ENCODE measurements at regions not wholly inside any gene's neighbourhood (a gene's known extent, or its start where the extent isn't known, plus 50 kb on each side); places are given as distances from the start of the nearest gene placed in this dataset.

DNA sequence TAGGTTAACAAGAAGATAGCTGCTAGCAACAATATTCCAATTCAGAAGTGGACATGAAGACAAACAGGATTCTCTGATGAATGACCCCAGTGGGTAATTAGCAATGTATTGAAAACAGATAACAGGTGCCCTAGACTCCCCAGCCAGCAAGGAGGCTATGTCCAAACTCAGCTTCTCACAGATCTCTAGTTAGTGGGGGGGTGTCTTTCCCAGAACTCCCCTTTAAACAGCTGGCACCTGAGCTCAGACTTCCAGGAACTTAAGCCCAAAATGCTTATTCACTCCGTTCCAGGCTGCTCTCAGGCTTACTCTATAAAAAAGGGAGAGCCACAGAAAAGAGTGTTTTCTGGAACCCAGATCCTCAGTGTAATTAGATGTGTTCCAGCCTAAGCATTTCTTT is 423.0 kb upstream of the THBS1 start:
- DNase-seq, result no peak

DNA sequence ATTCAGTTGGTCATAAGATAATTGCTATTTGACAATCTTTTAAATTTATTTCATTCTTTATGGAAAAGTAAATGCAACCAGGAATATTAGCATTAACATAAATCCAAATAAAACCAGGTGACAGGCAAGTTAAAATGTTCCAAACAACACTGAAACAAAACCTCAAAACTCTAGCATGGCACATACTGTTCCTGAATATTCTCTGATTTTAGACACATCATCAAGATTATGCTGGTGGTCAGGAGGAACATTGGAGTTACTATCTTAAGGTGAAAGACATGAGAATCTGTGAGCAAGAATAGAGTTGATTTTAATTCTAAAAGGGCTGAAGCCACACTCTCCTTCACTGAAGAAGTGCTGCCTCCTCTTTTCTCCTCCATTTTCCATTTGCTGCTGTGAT is 421.0 kb upstream of the THBS1 start:
- DNase-seq, result no peak

DNA sequence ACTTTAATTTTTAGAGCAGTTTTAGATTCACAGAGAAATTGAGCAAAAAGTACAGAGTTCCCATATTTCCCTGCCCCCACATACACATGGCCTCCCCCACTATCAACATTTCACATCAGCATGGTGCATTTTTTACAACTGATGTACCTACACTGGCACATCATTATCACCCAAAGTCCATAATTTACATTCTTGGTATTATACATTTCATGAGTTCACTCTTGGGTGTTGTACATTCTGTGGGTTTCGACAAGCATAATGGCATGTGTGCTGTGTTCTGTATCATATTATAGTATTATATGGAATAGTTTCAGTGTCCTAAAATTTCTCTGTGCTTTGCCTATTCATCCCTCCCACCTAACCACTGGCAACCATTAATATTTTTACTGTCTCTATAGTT is 419.8 kb upstream of the THBS1 start:
- no peak for DNase-seq

DNA sequence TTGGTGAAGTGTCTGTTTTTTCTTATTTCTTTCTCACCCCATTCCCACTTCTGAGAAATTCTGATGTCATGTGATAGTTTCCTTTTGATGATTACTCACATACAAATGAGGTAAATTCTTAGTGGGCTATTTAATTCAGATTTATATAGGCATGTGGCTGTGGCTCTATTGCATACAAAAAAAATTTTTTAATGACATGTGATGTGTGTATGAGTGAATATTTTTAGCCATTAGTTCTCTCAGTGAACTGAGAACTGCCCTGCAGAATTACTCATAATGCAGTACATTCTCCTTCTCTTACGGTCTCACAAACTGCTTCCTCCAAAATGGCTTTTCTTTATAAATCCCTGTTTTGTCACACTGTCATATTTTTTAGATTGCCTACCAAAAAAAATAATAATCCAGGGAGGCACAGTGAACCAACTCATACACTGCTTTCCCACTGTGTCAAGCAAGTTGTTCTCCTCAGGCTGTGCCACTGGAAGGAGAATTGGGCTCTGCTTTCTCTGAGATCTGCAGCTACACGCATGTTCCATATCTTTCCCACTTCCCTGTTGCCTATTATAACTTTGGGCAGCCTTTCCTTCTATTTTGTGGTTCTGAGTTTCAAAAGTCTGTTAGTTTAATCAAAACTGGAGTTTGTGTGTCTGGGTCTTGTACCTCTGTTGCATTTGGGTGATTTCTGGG is 415.7 kb upstream of the THBS1 start:
- no peak for DNase-seq

DNA sequence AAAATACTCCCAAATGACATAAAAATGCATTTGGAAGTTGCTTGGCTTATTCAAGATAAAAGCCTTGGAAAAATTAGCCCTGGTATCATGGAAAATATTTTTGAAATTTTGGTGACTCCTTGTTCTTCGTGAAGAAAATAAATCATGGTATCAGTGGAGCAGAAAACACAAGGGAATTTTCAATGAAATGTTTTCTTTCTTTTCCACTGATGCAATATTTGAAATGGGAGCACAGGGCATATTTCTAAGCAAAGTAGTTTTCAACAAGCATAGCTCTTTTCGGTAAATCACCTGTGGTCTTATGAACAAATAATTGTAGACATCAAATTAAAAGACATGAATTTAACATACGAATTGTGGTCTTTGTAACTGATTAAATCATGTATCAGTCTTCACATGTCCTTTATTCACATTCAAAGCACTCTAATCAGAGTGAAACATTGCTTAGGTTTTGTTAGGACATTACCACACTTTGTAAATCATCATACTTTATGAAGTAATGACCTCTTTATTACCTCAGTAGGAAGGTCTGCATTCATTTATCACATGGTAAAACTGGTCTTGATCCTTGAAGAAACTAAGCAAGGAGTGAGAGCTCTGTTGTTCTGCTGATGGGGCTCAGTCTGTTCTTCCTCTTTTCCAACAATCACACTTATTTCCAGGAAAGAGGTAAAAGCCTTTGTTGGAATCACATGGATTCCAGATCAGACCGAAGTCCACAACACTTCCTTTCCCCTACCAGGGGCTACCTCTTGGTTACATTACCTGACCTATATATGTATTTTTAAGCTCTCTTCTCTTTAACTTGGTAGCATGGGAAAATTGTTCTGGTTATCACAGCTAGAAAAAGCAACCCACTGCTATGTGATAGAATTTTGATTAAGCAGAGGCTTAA is 413.5 kb upstream of the THBS1 start:
- DNase-seq, result no peak

DNA sequence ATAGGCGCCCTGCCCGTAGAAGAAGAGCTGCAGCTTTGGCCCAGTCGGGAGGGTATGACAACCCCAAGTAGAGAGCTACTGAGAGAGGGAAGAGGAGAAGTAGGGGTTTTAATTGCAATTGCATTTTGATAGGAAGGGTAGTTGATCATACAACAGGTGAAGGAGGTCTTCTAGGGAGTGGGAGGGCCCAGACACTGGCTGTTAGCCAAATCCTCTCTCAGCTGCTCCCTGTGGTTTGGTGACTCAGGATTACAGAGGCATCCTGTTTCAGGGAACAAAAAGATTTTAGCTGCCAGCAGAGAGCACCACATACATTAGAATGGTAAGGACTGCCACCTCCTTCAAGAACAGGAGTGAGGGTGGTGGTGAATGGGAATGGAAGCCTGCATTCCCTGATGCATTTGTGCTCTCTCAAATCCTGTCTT is 408.9 kb upstream of the THBS1 start:
- no peak for DNase-seq

DNA sequence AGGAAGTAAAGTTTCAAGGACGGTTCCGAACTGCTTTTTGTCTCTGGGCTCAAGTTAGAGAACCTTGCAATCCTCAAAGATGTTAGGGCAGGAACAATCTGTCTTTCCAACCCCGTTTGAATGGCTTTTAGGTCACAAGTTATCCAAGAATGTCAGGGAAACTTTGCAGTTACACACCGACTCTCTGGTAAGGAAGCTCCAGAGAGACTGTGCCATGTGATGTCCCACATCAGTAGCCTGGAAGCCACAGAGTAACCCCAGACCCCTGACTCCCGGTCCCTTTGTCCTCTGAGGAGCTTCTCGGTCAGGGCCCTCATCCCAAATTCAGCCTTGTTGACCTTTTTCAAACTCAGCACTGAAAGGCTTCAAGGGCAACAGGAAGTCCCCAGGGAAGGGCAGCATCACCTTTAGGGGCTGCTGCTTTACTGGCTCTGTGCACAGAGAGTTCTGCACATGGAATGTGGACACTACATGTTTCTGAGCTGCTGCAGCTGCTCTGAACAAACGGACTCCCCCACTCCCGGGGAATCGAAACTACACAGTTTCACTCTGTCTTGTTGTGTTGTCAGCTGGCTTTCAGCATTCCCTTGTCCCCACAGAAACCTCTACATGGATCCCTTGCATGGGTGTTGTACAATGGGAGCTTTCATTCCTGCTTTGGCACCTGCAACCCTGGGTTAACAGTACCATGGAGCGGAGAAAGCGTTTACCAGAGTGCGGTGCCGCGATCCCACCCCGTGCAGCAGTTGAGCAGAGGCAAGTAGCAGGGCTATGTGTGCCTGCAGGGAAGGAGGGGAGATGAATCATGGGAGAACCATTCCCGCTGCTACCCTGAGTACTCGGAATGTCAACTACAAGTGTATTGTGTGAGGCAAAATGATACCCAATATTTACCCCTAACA is 408.2 kb upstream of the THBS1 start:
- DNase-seq, result no peak

DNA sequence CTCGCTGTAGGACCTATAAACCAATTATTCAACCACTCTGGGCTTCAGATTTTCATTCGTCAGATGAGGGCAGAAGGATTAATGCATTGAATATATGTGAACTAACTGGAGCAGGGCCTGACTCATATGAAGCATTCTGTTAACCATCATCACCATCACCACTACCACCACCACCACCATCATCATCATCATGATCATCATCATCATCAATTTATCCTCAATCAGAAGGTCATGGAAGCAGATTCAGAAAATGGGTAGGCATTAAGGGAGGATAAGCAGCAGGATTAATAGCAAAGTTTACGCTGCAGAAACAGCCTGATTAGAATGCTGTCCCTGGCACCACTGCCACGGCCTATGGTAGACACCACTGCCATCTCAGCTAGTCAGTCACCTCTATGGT is 407.5 kb upstream of the THBS1 start:
- DNase-seq, result no peak

DNA sequence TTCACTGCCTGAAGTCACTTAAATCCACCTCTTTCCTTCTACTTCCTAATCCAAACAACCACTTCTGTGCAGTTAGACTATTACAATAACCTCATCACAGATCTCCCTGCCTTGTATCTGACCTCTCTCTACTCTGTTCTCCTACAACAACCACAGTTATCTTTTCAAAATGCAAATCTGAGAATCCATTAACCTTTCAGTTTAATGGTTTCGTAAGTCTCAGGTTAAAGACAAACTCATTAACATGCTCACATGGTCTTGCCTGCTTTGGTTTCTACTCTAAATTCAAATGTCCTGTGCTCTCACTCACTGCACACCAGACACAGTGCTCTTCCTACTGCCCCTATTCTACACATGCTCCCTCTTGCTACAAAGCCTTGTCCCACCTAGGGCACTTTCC is 406.5 kb upstream of the THBS1 start:
- DNase-seq, result no peak

DNA sequence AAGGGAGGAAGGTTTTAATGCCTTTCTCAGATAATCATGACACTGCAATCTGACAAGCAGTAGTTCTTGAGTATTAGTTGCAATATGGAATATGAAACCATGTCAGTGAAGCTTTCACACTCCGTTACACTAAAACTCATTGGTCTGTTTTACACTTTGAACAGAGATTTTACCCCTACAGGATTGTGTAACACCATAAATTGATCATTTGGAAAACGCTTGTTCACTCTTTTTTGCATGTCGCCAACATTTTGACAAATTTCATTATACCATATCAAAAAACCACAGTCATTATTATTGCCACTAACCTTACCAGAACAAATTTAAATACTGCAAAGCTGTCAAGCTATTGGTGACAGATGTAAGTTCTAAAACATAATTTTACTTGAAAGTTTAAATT is 404.8 kb upstream of the THBS1 start:
- DNase-seq, result no peak

DNA sequence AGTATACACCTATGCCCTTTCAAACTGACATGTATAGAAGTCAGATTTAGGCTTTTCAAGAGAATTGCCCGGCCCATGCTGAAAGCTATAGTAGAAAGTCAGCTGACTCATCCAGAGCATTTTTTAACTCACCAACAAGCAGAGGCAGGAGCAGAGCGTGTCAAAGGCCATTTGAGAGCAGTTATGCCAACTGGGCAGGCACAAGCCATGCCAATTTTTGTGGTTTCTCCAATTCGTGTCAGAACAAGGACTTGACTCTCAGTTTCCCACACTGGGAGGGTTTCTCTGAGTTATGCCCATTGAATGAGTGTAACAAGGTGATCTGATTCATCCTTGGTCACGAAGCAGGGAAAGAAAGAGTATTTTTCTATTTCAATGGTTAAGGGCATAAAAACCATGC is 403.3 kb upstream of the THBS1 start:
- no peak for DNase-seq

DNA sequence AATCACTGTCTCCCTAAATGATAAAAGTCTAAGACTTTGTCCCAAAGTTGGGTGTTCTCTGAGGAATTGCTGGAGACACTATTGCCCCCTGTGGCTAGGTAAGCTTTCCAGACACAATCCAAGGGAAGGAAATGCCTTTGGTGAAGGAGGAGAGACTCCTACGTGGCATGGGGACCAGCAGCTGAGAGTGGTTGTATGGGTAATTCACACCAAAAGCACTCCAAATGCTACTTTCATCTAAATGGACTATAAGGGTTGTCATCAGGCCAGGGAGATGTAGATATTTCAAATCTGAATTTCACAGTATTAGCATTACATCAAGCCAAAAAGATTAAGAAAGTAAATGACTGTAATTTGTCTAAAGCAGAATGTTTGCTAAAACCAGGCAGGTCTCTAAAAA is 400.8 kb upstream of the THBS1 start:
- DNase-seq, result no peak

DNA sequence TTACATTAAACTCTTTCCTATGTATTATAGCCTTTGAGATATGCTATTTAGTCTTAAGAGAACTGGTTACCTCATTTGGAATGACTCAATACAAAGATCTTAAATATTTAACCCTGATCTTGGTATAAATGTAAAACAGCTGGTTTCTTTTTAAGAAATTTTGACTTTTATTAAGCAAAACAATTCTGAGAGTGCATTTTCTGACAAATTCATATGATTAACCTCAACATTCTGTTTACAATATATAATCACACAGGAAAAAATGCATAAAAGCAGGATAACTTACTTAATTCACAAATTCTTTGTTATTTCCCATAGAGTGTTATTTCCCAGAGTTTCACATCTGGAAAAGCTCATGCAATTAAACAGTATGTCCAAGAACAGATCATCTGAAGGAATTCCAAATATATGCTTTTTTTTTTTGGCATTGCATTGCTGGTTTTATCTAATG is 400.4 kb upstream of the THBS1 start:
- no peak for DNase-seq

DNA sequence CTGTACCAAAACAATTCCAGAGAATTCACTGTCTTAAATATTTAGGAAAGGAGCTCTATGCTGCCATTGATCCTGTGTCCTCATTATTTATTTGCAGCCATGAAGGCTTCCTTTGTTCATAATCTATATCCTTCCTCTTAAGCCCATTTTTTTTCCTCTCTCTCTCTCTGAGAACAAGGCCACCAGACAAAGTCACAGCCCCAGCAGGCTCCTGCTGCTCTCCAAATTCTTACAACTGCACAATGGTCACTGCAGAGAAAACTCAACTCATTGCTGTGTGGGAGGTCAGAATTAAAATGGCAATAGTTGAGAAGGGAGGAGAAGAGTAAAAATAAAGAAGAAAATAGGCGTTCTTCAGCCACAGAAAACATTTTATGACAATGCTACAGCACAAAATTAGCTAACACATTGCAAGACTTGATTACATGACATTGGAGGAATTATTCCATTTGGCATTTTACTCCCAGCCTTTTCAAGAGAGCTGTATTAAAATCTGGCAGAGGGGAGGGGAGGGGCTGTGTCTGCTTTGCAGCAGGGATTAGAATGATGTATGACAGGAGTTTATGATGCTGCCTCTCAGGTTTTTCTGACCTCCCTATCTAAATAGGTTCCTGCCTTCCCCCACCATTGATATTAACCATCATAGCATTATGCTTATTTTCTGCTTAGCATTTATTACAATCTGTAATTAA is 399.7 kb upstream of the THBS1 start:
- no peak for DNase-seq

DNA sequence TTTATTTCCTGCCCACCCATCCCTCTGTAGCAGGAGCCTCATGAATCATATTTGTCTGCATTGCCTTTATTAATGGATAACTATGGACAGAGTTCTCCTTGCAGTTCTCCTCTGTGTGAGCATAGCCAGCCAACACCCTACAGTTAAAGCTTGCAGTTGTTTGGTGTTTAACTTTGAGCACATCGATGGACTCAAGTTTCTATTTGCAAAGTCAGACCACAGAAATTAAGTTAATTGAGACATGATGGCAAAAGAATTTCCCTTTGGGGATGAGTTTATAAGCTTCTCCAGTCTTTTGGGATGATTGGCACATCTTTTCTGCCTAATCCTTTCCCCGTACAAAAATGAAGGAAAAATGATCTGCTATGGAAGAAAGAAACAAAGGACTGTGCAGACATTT is 398.9 kb upstream of the THBS1 start:
- DNase-seq, result no peak

DNA sequence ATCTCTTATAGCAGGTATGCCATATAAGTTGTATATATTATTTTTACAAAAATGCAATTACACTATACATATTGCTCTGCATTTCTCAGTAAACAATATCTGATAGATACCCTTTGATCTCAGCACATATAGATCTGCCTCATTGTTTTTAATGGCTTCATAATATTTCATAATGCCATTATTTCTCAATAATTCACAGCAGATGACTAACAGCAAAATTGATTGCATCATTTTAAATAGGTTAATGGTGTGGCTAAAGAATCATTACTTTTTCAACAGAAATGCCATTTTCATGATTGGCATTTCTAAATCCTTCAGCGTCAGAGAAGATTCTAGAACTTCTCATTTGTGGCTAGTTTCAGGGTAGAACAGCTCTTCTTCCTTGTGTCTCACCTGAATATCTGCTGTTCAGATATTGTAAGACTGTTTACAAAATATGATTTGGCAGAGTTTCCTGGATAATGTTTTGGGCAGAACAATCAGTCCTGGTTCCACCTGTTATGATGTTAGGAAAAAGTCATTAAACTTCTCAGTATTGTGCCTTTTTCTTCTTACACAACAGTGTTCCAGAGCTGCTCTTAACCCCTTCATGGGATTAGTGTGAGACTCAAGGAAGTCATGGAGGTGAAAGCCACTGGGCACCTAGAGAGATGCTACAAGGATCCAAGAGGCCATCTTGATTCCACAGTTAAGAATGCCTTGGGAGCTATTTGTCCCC is 397.6 kb upstream of the THBS1 start:
- DNase-seq, result no peak

DNA sequence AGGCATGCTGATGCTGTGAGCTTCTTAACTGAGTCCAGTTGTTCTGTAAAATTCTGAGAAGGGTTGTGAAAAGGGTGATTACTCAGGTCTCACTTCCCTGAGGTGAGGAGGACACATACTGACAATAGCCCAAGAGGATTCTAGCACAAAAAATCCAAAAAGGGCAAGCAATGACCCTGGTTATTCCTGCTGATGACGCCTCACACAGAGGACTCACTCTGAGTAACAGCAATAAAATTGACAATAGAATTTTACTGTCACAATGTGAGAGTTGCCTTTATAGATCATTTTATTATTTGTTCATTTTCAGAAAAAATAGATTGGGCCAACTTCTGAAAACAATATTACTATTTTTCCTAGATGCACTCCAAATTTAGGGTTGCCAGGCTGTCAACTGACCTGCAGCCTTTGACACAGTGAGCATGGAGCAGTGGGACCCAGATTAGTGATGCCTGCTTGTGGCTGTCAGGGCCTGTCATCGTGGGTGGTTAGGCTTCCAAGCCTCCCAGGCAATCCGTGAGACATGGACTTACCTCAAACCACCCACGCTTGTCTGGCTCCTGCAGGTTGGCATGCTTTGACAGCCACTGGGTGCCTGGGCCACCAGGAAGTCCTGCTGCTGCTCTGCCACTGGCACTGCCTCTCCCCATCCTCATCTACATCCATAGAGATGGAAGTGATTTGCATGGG is 396.0 kb upstream of the THBS1 start:
- DNase-seq, result no peak

DNA sequence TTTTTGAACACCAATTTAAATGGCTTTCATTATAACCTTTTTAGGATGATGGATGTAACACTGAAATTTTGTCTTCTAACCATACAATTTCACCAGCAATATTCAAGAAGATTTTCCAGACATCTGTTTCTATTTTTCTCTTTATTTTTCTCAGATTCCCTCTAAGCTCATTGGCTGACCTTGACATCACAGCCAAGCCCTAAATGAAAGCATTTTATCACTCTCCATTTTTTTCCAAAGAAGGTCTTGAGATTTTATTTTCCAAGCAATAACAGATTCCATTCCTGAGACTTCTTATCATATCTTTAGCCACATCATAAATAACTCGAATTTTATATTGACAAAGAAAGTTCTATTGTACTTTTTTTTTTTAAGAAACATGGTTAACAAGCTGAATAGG is 392.6 kb upstream of the THBS1 start:
- DNase-seq, result no peak

DNA sequence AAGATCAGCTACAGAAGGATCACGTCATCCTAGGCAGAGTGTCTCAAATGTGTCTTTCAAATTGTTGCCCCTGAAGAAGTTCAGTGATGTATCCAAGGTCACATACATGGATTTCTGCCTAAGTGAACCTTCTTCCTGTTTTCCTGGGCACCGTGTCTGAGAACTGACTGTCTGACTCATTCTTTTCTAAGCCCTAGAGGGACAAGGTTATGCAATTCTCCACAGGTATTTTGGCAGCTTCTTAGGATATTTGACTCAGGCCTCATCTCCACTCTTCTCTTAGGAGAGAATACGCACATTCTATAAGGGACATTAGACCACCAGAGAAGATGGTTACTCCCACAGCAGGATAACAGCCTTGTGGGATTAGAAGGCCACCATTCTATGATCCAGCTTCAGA is 391.9 kb upstream of the THBS1 start:
- no peak for DNase-seq

DNA sequence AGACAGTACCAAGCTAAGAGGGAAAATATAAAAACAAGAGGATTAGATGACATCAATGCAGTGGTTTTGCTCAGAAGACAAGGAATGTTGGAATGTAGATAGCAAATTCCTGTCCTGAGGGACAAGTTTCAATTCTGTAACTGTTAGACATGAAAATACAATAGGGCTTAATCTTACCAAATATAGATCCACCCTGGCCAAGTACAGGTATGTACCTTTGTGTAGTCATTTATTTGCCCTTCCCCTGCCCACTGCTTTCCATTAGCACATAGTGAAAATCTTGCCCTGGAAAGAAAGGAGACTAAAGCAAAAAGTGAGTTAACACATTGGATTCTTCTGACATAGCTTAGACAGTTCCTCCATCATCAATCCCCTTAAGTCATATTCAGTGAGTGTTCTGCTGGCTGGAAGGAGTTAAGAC is 389.0 kb upstream of the THBS1 start:
- no peak for DNase-seq

DNA sequence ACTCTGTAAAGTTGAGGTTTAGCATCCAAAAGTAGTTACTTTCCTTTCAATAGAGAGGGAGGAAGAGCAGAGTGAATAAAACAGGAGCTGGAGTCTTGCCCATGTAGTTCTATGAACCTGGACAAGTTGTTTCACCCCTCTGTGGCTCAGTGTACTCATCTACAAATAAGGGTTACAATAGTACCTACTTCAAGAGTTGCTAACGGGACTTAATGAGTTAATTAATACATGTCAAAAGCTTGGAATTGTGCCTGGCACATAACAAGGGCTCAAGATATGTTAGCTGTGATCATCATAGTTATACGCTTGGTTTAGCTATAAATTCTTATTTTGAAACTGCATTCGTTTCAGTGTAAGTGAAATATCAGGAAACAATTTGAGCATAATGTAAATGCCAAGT is 388.5 kb upstream of the THBS1 start:
- no peak for DNase-seq

Measured in CD4-positive, alpha-beta T cell treated with Interleukin-12 subunit alpha and Interleukin-12 subunit beta, for 1 hour (primary cell).